Right lobe of liver (tissue), 4 donors: ENCODE measurements at regions not wholly inside any gene's neighbourhood (a gene's known extent, or its start where the extent isn't known, plus 50 kb on each side); places are given as distances from the start of the nearest gene placed in this dataset.

Source experiments
- CTCF ChIP-seq, 4 donors: fragments of 200-600 bp in 3 of 4; fragments of 450-650 bp in 1 of 4; IDR thresholded peaks; one replicate each; pipeline versions ENCODE4 v1.5.1 to v1.8.0; 2016 to 2022; ENCODE audit warnings: antibody characterized with exemption in 4 of 4, mild to moderate bottlenecking in 2 of 4
- POLR2A ChIP-seq: fragments of 450-650 bp; IDR thresholded peaks from one replicate; pipeline ENCODE4 v1.6.1; 2017; ENCODE audit warnings: antibody characterized with exemption, mild to moderate bottlenecking
- donor health status: DM: no; HTN: no; CAD: no.
- donor health status: DM: no; HTN: no; CAD: no.
- donor health status: DM: no; HTN: yes; CAD: no.

- TF ChIP-seq POLR2A = peak; percentile 52
- TF ChIP-seq CTCF (IDR thresholded peaks at IDR 0.05) = no peak
These were observed 160.3 kb downstream of the ETS2 start for GRCh38 chr21:38965910-38966504.
